Heart right ventricle (tissue), 16 donors: ENCODE measurements at regions not wholly inside any gene's neighbourhood (a gene's known extent, or its start where the extent isn't known, plus 50 kb on each side); places are given as distances from the start of the nearest gene placed in this dataset.
A peak's percentile ranks its signal among the peaks of the same experiment; 100 is the strongest.

Experiments used
- ATAC-seq, 8 donors: fragments of 200-7000 bp; cut with Tn5 transposase; one replicate each; pipeline ENCODE4 v1.9.1; 2020; ENCODE audit warnings: mild to moderate bottlenecking in 8 of 8, moderate library complexity in 8 of 8, moderate number of reproducible peaks in 1 of 8
- DNase-seq, 2 donors: peaks; one replicate each; pipeline ENCODE4 v3.0.0-alpha.2; 2020
- H3K27ac ChIP-seq, 10 donors: fragments of 200-600 bp; sonication (generic) in 2 of 10; one replicate each; pipeline versions ENCODE4 v1.5.0 to v1.8.0; 2020 to 2022; ENCODE audit warnings: mild to moderate bottlenecking in 3 of 10
- H3K27me3 ChIP-seq, 7 donors: fragments of 200-600 bp; one replicate each; pipeline ENCODE4 v1.8.0; 2021 to 2022; ENCODE audit warnings: mild to moderate bottlenecking in 2 of 7
- H3K36me3 ChIP-seq, 9 donors: fragments of 200-600 bp; sonication (generic) in 1 of 9; one replicate each; pipeline versions ENCODE4 v1.5.0 to v1.8.0; 2020 to 2022; ENCODE audit warnings: mild to moderate bottlenecking in 2 of 9
- H3K4me1 ChIP-seq, 9 donors: fragments of 200-600 bp; sonication (generic) in 1 of 9; one replicate each; pipeline versions ENCODE4 v1.5.0 to v1.8.0; 2020 to 2022; ENCODE audit warnings: mild to moderate bottlenecking in 4 of 9
- H3K4me3 ChIP-seq, 10 donors: fragments of 200-600 bp; sonication (generic) in 2 of 10; one replicate each; pipeline versions ENCODE4 v1.5.0 to v1.8.0; 2020 to 2022; ENCODE audit warnings: mild to moderate bottlenecking in 7 of 10, moderate library complexity in 2 of 10
- H3K9me3 ChIP-seq, 11 donors: fragments of 200-600 bp in 10 of 11; sonication (generic) in 2 of 11; one replicate each; pipeline versions ENCODE4 v1.5.0 to v1.8.0; 2013 to 2022; ENCODE audit warnings: mild to moderate bottlenecking in 2 of 11, control low read depth in 1 of 11, moderate library complexity in 1 of 11
- CTCF ChIP-seq, 9 donors: fragments of 200-600 bp; sonication (generic) in 2 of 9; IDR thresholded peaks; one replicate each; pipeline versions ENCODE4 v1.5.0 to v1.8.0; 2021 to 2022; ENCODE audit warnings: antibody characterized with exemption in 9 of 9, mild to moderate bottlenecking in 5 of 9, moderate library complexity in 1 of 9
- WGBS, 2 donors: extraction: QIAGEN DNeasy Blood & Tissue Kit; methylation state at CpG; one replicate each; pipeline ENCODE4 v1.1.7; 2013; ENCODE audit warnings: inconsistent platforms in 1 of 2; 5-methylcytosine and 5-hydroxymethylcytosine counted together
- intact Hi-C, 10 donors: fragments of 100-400 bp; cut with DNase I; formaldehyde crosslinking; loops; one replicate each; pipeline versions ENCODE4 v1.11.1 to v1.14.2; 2022
- donor health status: Arrhythmogenic right ventricular cardiomyopathy.
- donor health status: ischemic (EF 13 %, LVEDD 7.1; RV severe dilation, severe dysfunction).
- donor health status: healthy with polysubstance abuse.
- donor health status: DM: no; HTN: yes; CAD: no.
- donor health status: DM: no; HTN: no; CAD: no.
- donor health status: ischemic (EF 25% LVEDD 6.9; RV normal size, moderate dysfunction).
- donor health status: ischemic (EF 25% LVEDD 5.7; RV mildly dilated, moderate dysfunction).
- donor health status: healthy.
- donor health status: DM: yes; HTN: yes; CAD: no.
- donor health status: Ischemic cardiomyopathy.
- donor health status: ischemic (EF 35%, LVEDD 5.7; RV mildly dilated, moderate dysfunction).
- donor health status: nonischemic (EF 11% LVEDD 7.7; RV severe dilation, severe dysfunction).
- donor health status: DM: yes; HTN: yes; CAD: no.
- donor health status: PGD.
- donor health status: ischemic (EF 29% LVEDD 5.4; RV normal size, mild dysfunction).
- donor health status: nonischemic (EF 23%, LVEDD 6.1; RV moderate dilation, normal function).

- no peaks in the 10 kb centered on the region for H3K27me3 ChIP-seq
- peaks cover 0 to 9% (median 0%) of the 10 kb centered on the region in 9 donors for H3K4me1 ChIP-seq
- DNase-seq, result no peak
- WGBS, 2 donors, result 63 to 76% methylated on average over 2 of the region's 2 CpGs
- H3K9me3 ChIP-seq, result peaks cover 0 to 21% (median 2%) of the 10 kb centered on the region in 11 donors
- intact Hi-C loops, result no loop called here
- ATAC-seq, result no peak
- no peak for TF ChIP-seq CTCF (IDR thresholded peaks at IDR 0.05)
- no peaks in the 10 kb centered on the region for H3K36me3 ChIP-seq
- no peak overlapping the region for H3K4me3 ChIP-seq
- H3K27ac ChIP-seq, result no peak overlapping the region
These were observed 88.3 kb upstream of the HMGCLL1 start for GRCh38 chr6:55667341-55667740.

- DNase-seq (no peak), ATAC-seq (peak in 1 of 8 donors; percentile 24)
- intact Hi-C loops, result no loop called here
- TF ChIP-seq CTCF (IDR thresholded peaks at IDR 0.05), result no peak
- Histone ChIP-seq H3K36me3 (no peaks in the 10 kb centered on the region), H3K4me3 (no peak overlapping the region), H3K27ac (no peak overlapping the region), H3K27me3 (no peaks in the 10 kb centered on the region), H3K4me1 (peaks cover 0 to 9% (median 0%) of the 10 kb centered on the region in 9 donors), H3K9me3 (peaks cover 0 to 25% (median 5%) of the 10 kb centered on the region in 11 donors)
- 84 to 85% methylated on average over 2 of the region's 2 CpGs for WGBS, 2 donors
These were observed 87.7 kb upstream of the HMGCLL1 start for GRCh38 chr6:55666606-55667225.

- WGBS, 2 donors, result 84 to 95% methylated on average over 3 of the region's 3 CpGs
- no peak overlapping the region for H3K27ac ChIP-seq
- no peaks in the 10 kb centered on the region for H3K27me3 ChIP-seq
- intact Hi-C loops, result no loop called here
- peaks cover 0 to 9% (median 0%) of the 10 kb centered on the region in 9 donors for H3K4me1 ChIP-seq
- ATAC-seq (no peak), DNase-seq (no peak)
- H3K36me3 ChIP-seq, result no peaks in the 10 kb centered on the region
- H3K4me3 ChIP-seq, result no peak overlapping the region
- TF ChIP-seq CTCF (IDR thresholded peaks at IDR 0.05), result no peak
- H3K9me3 ChIP-seq, result peaks cover 0 to 32% (median 11%) of the 10 kb centered on the region in 11 donors
These were observed 87.0 kb upstream of the HMGCLL1 start for GRCh38 chr6:55666037-55666436.

- Histone ChIP-seq H3K4me1 (peaks cover 0 to 8% (median 0%) of the 10 kb centered on the region in 9 donors), H3K9me3 (peaks cover 0 to 32% (median 11%) of the 10 kb centered on the region in 11 donors), H3K4me3 (no peak overlapping the region), H3K36me3 (no peaks in the 10 kb centered on the region), H3K27me3 (no peaks in the 10 kb centered on the region), H3K27ac (no peak overlapping the region)
- no peak for DNase-seq
- no peak for ATAC-seq
- intact Hi-C loops, result no loop called here
- WGBS, 2 donors, result 60 to 83% methylated on average over 2 of the region's 2 CpGs
- TF ChIP-seq CTCF (IDR thresholded peaks at IDR 0.05), result no peak
These were observed 85.9 kb upstream of the HMGCLL1 start for GRCh38 chr6:55664591-55665587.
